Left renal cortex interstitium (tissue), 4 donors: ENCODE measurements at regions not wholly inside any gene's neighbourhood (a gene's known extent, or its start where the extent isn't known, plus 50 kb on each side); places are given as distances from the start of the nearest gene placed in this dataset.

Source experiments
- DNase-seq, 4 donors: peaks; one replicate each; pipeline ENCODE4 v3.0.0-alpha.2; 2013; ENCODE audit warnings: low read depth in 4 of 4, low spot score in 2 of 4, missing footprints in 1 of 4

DNA sequence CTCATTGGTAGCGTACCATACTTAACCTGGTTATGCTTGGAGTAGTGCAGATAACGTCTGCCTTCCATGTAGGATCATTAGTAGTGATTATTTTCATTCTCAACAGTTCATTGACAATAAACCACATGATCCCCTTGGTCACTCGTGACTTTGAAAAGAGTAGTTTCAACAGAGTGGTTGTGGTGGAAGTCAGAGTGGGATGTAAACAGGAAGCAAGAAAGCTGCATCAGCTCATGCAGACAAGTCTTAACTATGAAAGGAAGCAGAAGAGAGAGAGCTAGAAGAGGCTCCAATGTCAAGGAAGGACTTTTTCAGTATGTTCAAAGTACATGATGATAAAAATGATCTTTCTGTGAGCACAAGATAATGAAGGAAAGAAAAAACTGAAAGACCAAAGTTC lies 287.4 kb downstream of the MBD2 start:
- no peak for DNase-seq

DNA sequence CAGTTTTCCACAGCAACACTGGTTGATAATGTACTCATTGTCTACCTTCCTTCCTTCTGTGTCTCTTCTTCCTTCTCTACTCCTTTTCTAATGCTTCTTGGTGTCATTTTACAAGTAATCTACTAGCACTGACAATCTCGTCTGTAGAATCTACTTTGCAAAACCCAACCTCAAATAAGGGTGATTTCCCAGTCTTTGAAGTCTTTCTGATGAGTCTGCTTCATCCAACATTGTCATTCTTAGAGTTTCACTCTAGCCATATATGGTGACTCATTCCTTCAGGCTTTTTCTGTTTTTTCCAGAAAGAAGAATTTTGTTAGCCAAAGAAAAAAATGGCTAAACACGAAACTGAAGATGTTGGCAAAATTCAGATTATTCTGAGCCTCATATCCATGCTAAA lies 288.7 kb downstream of the MBD2 start:
- DNase-seq = no peak

DNA sequence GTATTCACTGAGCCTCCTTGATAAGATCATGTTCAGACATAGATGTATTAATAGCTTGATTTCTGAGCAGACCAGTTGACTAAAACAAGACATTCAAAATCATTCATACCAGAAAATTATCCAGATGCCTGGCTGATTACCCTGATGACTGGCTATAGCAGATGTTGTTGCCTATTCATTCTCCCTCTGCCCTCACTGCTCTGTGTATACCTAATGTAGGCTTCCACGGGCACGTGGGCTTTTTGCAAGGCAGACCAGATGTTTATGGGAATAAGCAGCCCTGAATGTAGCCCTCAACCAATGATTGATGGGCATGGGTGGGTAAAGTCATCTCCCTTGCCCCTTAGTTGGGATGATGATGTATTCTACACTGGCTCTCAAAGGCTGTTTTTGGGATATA lies 289.1 kb downstream of the MBD2 start:
- no peak for DNase-seq

DNA sequence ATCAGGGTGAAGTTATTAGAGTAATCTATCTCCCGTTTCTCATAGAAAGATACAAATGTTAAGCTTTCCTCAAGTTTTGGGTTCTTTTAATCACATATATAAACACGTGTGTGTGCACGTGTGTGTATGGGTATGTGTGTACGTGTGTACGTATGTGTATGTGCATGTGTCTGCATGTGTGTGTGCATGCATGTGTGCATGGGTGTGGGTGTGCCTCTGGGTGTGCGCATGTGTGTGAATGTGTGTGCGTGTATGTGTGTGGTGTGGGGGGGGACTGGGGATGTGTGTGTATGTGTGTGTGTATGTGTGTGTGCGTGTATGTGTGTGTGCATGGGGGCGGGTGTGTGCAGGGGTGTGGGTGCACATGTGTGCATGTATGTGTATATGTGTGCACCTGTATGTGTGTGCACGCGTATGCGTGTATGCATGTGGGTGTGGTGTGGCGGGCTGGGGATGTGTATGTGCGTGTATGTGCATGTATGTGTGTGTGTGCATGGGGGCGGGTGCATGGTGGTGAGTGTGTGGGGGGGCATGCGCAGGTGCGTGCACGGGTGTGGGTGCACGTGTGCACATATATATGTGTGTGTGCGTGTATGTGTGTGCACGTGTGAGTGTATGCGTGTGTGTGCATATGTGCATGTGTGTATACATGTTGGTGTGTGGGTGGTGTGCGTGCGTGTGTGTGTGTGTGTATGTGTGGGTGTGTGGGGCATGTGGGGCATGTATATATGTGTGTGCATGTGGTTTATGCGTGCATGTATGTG lies 304.0 kb downstream of the MBD2 start:
- DNase-seq = no peak

DNA sequence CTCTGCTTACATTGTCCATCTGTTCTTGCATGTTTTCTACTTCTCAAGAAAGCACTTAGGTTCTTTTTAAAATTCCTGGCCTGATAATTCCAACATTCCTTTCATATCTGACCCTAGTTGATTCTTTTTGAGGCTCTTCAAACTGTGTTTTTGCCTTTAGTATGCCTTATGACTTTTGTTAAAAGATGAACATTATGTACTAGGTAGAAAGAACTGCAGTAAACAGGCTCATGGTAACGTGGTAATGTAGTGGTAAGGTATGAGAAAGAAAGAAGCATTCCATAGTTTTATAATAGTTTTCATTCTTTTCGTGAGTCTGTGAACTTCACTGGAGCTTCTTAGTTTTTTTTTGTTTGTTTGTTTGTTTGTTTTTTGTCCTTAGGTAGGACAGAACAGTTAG lies 306.4 kb downstream of the MBD2 start:
- DNase-seq = no peak

DNA sequence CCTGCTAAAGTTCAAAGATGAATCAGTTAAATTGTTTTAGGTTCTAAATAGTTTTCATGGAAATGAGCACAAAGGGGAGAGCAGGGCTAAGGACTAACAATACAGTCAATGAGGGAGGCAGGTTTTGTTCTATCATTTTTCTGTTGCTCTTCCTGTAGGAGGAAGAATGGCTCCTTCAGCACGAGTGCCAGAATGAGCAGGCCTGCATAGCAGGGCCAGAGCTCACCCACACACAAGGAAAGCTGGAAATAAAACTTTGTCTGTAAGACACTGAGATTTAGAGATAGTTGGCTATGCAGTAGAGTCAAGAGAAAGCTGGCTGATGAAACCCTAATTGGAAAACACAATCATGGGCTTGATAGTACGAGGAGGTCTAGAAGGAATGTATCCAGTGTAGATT lies 313.3 kb downstream of the MBD2 start:
- no peak for DNase-seq

DNA sequence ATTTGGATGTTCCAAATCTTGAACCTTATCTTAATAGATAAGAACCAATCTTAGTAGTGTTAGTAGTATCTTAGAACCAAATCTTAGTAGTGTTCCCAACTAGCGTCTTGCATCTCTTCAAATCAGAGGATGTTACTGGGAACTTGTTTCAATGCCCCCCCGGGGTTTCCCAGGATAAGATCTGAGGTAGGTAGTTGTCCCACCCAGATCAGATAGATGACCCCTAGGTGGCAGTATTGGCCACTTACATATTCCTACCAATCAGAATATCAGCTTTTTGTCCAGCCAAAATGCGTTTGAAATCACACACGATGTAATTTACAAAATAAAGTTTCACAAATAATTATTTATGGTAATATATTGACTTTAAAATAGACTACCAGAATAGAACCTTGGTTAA lies 314.8 kb downstream of the MBD2 start:
- DNase-seq = no peak

DNA sequence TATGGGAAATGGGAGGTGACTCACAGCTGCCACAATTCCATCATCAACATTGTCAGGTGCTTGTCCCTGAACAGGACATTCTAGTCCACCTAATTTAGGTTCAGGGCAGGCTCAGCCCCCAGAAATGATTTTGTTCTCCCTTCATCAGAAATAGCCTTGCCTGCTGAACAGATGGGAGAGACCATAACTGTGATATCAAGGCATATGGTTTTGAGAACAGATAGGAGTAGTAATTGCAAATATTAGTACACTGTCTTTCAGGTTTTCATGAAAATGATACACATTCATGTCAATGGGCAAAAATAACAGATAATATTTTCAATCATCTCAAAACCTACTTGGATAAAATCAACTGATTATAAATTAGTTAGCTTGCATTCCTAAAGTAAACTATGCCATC lies 316.5 kb downstream of the MBD2 start:
- no peak for DNase-seq

DNA sequence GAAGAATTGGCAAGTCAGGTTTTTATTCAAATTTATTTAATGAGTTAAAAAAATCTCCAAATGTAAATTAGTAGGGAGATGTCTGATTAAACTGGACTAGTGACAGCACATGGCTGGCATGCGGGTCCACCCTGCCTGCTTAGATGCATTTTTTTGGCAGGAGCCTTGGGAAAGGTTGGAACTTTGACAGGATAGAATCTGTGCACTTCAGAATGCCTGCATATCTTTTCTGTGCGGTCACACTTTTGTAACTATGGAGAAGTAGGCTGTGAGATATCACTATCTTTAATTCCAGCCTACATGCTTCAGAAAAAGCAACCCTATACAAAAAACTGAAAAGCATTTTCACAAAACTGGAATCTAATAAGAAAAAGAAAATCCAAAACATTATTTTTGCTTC lies 317.8 kb downstream of the MBD2 start:
- no peak for DNase-seq

DNA sequence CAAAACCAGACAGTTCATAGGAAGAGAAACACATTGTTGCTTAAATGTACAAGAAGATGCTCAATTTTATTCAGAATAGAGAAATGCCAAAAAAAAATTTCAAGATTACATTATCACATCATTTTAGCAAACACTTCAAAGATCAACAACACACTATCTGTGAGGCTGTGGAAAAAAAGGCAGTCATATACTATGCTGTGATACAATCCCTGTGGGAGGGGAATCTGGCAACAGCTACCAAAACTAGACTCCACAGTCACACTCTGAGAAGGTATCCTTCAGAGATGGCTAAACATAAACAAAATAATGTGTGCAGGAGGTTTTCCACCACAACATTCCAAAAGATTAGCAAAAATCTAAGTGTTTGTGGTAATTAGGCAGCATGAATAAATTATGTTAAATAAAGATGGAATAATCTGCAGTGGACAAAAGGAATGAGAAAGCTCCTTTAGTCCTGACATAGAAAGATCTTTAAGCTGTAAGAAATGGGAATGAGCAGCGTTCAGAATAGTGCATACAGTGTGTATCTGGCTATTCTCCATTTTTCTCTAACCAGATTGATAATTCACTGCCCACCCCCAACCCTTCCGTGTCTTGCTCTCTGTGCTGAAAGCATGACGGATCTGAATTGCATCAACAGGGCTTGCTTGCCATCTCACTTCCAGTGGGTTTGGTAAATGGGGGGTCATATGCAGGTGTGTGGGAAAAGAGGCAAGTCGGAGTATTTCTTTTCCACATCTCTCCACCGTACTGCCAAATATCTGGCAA lies 329.6 kb downstream of the MBD2 start:
- DNase-seq = no peak

DNA sequence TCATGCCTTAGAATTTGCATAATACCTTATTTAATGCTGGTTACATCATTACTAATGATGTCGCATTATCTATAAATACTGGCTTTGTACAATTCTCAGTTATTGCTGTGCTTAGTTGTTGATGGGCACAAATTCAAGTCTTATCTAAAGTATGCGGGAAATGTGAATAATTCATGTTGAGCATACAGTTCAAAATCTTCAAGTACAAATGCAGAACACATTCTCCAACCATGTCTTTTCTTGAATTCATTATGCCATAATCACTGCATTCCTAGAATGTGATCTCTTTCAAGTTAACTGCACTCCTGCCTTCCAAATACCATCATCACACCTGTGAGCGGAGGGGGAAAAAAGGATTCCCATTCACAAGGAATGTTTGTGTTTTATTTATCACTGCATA lies 337.0 kb downstream of the MBD2 start:
- no peak for DNase-seq

DNA sequence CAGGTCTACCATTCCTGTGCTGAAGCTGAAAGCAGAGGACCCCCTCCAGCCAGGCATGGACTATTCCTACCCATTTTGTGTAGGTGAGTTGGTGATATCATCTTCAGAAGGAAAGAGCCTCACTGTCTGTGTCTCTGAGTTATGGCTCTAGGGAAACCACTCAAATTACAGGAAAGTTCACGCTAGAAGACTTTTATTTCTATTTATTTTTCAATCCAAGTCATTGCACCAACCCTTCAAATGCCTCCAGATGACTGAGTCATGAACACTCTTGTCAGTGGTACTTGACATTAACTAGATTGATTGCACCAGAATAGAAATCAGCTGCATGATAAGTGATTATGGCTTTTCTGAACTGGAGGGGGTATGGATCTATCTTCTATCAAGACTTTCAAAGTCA lies 338.4 kb downstream of the MBD2 start:
- DNase-seq = peak in 1 of 4 donors; percentile 6

DNA sequence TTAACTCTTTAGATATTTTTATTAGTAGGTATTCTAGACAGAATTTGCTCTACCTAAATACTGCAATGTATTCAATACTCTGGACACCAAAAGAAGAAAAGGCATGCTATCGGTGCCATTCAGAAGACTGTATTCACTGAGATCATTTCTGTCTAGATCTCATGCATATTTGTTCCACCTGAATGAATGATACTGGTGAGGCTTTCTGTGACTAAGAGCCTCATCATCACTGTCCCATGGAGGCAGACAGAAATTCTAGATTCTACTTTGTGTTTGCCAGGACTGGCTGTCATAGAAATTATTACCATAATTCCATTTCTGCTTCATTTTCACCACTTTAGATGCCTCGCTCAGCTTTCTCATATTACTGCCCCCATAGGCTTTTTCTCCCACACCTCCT lies 340.7 kb downstream of the MBD2 start:
- no peak for DNase-seq

DNA sequence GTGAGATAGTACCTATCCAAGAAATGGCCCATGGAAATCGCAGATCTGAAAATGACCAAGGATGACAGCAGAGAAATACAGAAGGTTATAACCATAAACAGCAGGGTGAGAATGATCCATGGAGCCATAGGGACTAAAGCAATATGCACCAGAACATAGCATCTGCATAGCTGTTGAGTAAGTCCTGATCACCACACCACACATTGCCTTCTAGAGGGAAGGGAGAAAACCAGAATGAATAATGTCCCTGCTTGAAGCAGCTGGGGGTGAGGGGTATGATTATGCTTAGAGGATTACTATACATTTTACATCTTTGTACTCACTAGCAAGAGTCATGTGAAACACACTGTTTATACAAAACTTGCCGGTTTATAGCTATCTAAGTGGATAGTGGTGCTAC lies 350.4 kb downstream of the MBD2 start:
- no peak for DNase-seq

DNA sequence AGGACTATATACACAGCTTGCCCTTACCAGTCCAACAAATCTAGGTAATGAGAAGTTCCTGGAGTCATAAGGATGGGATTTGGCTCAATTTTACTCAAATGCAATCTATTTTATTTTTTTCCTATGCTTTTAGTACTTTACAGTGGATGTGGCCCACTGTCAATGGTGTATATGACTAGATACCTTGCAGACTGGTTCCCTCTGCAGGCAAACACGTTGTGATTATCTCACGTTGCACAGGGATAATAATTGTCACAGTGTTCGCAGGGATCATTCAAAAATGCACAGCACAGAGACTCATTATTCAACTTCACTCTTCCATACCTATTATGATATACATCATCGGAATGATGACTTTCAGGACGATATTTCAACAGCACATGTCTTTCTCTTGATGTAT lies 359.7 kb downstream of the MBD2 start:
- no peak for DNase-seq

DNA sequence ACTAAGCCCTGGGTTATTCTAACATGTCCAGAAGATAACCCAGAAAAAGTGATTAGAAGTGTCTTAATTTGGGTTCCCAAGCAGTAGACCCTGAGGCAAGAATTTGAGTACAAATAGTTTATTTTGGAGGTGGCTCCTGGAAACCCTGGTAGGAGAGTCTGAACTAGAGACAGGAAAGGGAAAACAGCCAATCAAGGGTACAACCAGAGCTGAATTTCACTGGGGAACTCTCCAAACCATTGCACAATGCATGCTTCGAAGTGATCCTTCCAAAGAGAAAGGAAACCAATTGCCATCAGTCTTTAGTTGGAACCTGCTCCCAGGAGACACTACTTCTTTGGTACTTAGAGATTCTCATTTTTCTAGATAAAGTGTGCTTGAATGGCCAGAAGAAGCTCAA lies 361.5 kb downstream of the MBD2 start:
- no peak for DNase-seq

DNA sequence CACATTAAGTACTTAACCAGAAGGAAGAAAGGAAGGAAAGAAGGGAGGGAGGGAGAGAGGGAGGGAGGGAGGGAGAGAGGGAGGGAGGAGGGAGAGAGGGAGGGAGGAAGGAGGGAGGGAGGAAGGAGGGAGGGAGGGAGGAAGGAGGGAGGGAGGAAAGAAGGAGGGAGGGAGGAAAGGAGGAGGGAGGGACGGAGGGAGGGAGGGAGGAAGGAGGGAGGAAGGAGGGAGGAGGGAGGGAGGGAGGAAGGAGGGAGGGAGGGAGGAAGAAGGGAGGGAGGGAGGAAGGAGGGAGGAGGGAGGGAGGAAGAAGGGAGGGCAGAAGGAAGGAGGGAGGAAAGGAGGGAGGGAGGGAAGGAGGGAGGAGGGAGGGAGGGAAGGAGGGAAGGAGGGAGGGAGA lies 363.3 kb downstream of the MBD2 start:
- no peak for DNase-seq

DNA sequence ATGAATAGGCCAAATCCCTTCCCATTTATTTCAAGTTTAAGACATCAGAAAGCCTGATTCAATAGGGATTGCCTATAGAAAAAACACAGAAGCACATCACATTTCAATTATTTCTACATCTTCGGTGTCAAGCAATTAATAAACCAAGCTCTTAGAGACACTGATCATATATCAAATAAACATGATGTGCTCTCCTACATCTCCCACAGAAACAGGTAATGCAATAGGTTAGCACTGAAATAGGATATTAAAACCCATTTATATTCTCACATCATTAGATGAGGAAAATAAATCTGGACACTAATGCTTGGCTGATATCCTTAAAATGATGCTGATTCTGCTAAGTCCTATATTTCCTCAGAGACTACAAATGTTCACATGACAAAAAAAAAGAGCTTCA lies 364.7 kb downstream of the MBD2 start:
- DNase-seq = no peak

DNA sequence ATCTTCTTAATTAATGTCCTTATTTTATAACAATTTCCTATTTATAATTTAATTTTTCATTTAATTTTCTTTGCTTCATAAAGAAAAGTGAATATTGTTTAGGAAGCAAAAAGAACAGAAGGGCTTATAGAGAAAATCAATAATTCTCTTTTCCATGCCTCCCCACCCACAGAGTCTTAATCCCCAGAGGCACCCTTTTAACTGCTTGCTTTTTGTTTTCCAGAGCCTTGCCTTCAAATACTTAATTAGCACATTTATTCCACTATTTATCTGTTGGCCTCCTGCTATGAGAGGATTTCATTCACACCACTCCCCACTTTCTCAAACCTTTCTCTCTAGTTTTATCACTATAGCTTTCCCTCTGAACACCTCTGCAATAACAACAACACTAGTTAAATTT lies 373.6 kb downstream of the MBD2 start:
- DNase-seq = no peak

DNA sequence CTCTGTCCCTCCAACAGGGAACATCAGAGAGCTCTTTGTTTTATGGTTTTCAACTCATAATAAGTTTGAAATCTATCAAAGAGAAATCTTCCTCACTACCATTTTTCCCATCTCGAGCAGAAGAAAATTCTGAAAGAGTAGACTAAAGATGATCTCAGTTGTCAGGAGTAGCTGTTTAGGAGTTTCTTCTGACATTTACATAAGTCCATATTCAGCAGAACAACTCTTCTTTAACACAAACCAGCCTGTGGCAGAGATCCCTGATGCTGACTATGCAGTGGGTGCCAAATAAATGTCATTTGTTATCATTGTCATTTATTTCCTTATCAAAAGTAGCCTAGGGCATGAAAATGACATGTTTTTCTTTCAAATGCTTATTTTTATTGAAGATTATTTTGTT lies 380.7 kb downstream of the MBD2 start:
- no peak for DNase-seq

DNA sequence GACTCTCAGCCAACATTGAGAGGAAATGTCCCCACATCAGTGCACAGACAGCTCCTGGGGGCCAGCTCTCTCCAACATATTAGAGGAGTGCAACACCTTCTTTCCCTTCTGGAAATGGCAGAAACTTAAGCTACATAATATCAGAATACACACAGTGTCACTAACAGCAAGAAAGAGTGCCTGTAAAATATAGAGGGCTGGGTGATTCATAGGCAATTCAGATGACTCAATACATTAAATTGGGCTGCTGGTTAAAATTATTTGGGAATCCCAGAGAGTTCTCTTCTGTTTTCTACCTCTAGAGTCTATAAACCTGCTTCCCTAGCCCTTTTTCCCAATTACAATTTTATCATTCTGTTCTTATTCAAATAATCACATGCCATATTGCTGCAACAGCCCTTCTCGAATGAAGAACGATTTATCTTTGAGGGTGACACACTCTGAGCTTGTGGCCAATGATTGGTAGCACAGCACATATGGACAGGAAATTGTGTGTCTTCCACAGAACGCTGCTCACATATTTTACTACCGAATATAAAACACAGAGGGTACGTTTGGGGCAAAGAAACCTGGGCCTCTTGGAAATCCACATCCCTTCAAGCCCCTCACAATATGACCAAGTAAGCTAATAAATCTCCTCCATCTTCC lies 381.2 kb downstream of the MBD2 start:
- no peak for DNase-seq

DNA sequence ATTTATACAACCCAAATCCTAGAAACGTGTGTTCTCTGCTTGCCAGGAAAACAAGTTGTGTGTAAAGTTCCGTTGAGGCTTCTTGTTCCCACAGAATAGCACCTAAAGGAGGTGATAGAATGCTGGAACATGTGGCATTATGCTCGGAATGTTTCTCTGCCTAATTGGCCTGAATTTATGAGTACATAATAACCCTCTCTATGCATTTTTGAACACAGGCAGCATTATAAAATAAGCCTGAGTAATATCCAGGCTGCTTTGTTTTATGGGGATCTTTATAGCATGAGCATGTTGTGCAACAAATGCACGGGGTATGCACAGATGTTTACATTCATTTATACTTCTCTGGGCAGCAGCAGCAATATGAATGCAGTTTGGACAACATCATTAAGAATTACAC lies 385.7 kb downstream of the MBD2 start:
- no peak for DNase-seq
